PC-3 (cell line): ENCODE measurements at regions not wholly inside any gene's neighbourhood (a gene's known extent, or its start where the extent isn't known, plus 50 kb on each side); places are given as distances from the start of the nearest gene placed in this dataset.

ENCODE experiments used
- ATAC-seq: fragments of 200-7000 bp; cut with Tn5 transposase; 2 replicates; pipeline ENCODE4 v1.9.1; 2020; ENCODE audit warnings: mild to moderate bottlenecking, moderate library complexity
- BruUV-seq: library from RNA; stranded (reverse); fragments of 400-500 nt; replicated peaks from 2 replicates; lab custom pipeline; 2021; lab: Mats Ljungman, UMichigan
- CTCF ChIA-PET: fragments of 300-600 bp; sonication (Branson Sonifier 250); formaldehyde crosslinking; loops from one replicate; lab custom pipeline; 2022; ENCODE audit warnings: antibody characterized with exemption; lab: Charles Lee
- POLR2A ChIA-PET: fragments of 300-600 bp; sonication (Branson Sonifier 250); formaldehyde crosslinking; loops from one replicate; lab custom pipeline; 2022; ENCODE audit warnings: antibody characterized with exemption; ENCODE audit not compliant: unreplicated experiment; lab: Charles Lee
- DNase-seq: peaks from one replicate; pipeline ENCODE4 v3.0.0-alpha.2; 2015
- H2AFZ ChIP-seq: fragments of 300-600 bp; sonication (generic); 2 replicates; pipeline ENCODE4 v1.6.0; 2016; ENCODE audit warnings: antibody characterized with exemption, low read length
- H3F3A ChIP-seq: fragments of 300-600 bp; sonication (generic); one replicate; pipeline ENCODE4 v1.6.0; 2017; ENCODE audit warnings: antibody characterized with exemption, low read length, control low read depth, mild to moderate bottlenecking; ENCODE audit not compliant: unreplicated experiment
- H3K27ac ChIP-seq: fragments of 300-600 bp; sonication (generic); 2 replicates; pipeline ENCODE4 v1.5.1; 2016; ENCODE audit warnings: mild to moderate bottlenecking, low read length
- H3K27me3 ChIP-seq: fragments of 300-600 bp; sonication (generic); 2 replicates; pipeline ENCODE4 v1.6.1; 2016; ENCODE audit warnings: low read length, mixed read lengths
- H3K36me3 ChIP-seq: fragments of 300-600 bp; sonication (generic); 2 replicates; pipeline ENCODE4 v1.6.1; 2016; ENCODE audit warnings: low read depth, mixed run types, low read length, mixed read lengths
- H3K4me1 ChIP-seq: fragments of 300-600 bp; sonication (generic); 2 replicates; pipeline ENCODE4 v1.5.1; 2016; ENCODE audit warnings: low read length; ENCODE audit not compliant: insufficient read depth
- H3K4me2 ChIP-seq: fragments of 300-600 bp; sonication (generic); 2 replicates; pipeline ENCODE4 v1.6.0; 2016; ENCODE audit warnings: low read length
- H3K4me3 ChIP-seq: fragments of 300-600 bp; sonication (generic); 2 replicates; pipeline ENCODE4 v1.5.1; 2016; ENCODE audit warnings: mild to moderate bottlenecking, low read length, mixed read lengths
- H3K79me2 ChIP-seq: fragments of 300-600 bp; sonication (generic); 2 replicates; pipeline ENCODE4 v1.6.1; 2017; ENCODE audit warnings: low read length, mixed read lengths
- H3K9ac ChIP-seq: fragments of 300-600 bp; sonication (generic); 2 replicates; pipeline ENCODE4 v1.6.0; 2016; ENCODE audit warnings: mild to moderate bottlenecking, low read length
- H3K9me2 ChIP-seq: fragments of 300-600 bp; sonication (generic); replicated peaks from 2 replicates; pipeline ENCODE4 v1.6.1; 2016; ENCODE audit warnings: mixed run types, low read length, mixed read lengths
- H3K9me3 ChIP-seq: fragments of 300-600 bp; sonication (generic); 2 replicates; pipeline ENCODE4 v1.6.1; 2016; ENCODE audit warnings: low read length, mixed read lengths
- H4K20me1 ChIP-seq: fragments of 300-600 bp; sonication (generic); 2 replicates; pipeline ENCODE4 v1.6.1; 2016; ENCODE audit warnings: low read length, mixed read lengths
- CTCF ChIP-seq: fragments of 300-600 bp; sonication (generic); conservative IDR thresholded peaks from 2 replicates; pipeline ENCODE4 v1.5.1; 2017; ENCODE audit warnings: antibody characterized with exemption, low read depth, mild to moderate bottlenecking, low read length
- EZH2 ChIP-seq: fragments of 300-600 bp; sonication (generic); IDR thresholded peaks from one replicate; pipeline ENCODE4 v1.6.1; 2017; ENCODE audit warnings: antibody characterized with exemption, mild to moderate bottlenecking, low read length; ENCODE audit not compliant: unreplicated experiment
- EZH2phosphoT487 ChIP-seq: fragments of 300-600 bp; sonication (generic); IDR thresholded peaks from 2 replicates; pipeline ENCODE4 v1.6.1; 2018; ENCODE audit warnings: mild to moderate bottlenecking, antibody characterized with exemption, low read length, borderline replicate concordance
- intact Hi-C: fragments of 100-400 bp; cut with micrococcal nuclease; formaldehyde crosslinking; loops from 2 replicates; pipeline ENCODE4 v1.9.0; 2023

- H3K9me2 ChIP-seq, result no peaks in the 10 kb centered on the region
- no peak overlapping the region for H2AFZ ChIP-seq
- CTCF ChIA-PET, result no interaction called here
- DNase-seq, result no peak
- intact Hi-C loops, result no loop called here
- H3K27me3 ChIP-seq, result peaks cover 66% of the 10 kb centered on the region
- H3K36me3 ChIP-seq, result no peaks in the 10 kb centered on the region
- ATAC-seq, result no peak
- H3K9me3 ChIP-seq, result no peaks in the 10 kb centered on the region
- no peak overlapping the region for H3K9ac ChIP-seq
- POLR2A ChIA-PET, result no interaction called here
- no peak overlapping the region for H3K4me2 ChIP-seq
- no peaks in the 10 kb centered on the region for H3K79me2 ChIP-seq
- no peaks in the 10 kb centered on the region for H3K4me1 ChIP-seq
- H3K27ac ChIP-seq, result no peak overlapping the region
- no TSS peak for BruUV-seq
- no peaks in the 10 kb centered on the region for H4K20me1 ChIP-seq
- no peak overlapping the region for H3K4me3 ChIP-seq
- H3F3A ChIP-seq, result no peaks in the 10 kb centered on the region
- TF ChIP-seq EZH2 (no peak), CTCF (no peak), EZH2phosphoT487 (no peak)
These were observed 71.0 kb downstream of the LEPR start for GRCh38 chr1:65491472-65491871.

DNA sequence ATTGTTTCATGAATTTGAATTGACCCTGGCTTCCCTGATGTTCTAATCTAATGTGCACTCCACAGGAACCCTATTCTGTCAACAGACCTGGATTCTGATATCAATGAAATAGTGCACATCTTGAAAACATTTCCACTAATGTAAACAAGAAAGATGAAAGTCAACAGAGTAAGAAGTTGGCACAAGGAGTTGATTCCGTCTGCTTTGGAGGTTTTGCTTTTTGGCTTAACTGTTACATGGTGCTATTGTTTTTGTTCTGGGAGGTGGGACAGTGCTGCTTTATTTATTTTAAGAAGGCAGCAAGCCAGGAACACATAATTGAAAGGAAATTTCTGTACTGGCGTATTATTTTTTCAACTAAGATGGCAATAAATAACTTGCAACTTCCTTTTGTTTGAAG, 73.3 kb downstream of the LEPR start:
- Histone ChIP-seq H3K4me3 (no peak overlapping the region), H2AFZ (no peak overlapping the region), H3K36me3 (no peaks in the 10 kb centered on the region), H3K27ac (no peak overlapping the region), H3K4me2 (no peak overlapping the region), H3K9me3 (no peaks in the 10 kb centered on the region), H3K79me2 (no peaks in the 10 kb centered on the region), H3F3A (no peaks in the 10 kb centered on the region), H3K27me3 (peaks cover 74% of the 10 kb centered on the region), H4K20me1 (no peaks in the 10 kb centered on the region), H3K9me2 (no peaks in the 10 kb centered on the region), H3K4me1 (no peaks in the 10 kb centered on the region), H3K9ac (no peak overlapping the region)
- no peak for ATAC-seq
- POLR2A ChIA-PET, result no interaction called here
- CTCF ChIA-PET, result no interaction called here
- no TSS peak for BruUV-seq
- no peak for TF ChIP-seq EZH2phosphoT487
- TF ChIP-seq EZH2, result no peak
- TF ChIP-seq CTCF, result no peak
- DNase-seq, result no peak
- intact Hi-C loops, result no loop called here

DNA sequence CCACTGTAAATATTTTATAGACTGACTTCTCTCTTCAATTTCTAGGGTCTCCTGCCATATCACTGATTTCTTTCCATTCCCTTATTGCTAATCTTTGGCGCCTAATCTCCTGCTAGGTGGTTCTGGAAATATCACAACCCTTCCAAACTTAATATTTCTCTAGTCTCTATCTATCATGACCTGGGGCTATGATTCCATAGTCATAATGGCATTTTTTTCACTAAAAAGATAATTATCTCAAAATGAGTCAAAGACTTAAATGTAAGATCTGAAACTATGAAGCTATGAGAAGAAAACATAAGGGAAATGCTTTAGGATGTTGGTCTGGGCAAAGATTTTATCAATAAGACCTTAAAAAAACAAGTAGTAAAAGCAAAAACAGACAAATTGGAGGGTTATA, 74.2 kb downstream of the LEPR start:
- intact Hi-C loops, result no loop called here
- no peaks in the 10 kb centered on the region for H4K20me1 ChIP-seq
- no peak for TF ChIP-seq CTCF
- TF ChIP-seq EZH2phosphoT487, result no peak
- DNase-seq, result no peak
- no peak overlapping the region for H3K27ac ChIP-seq
- H3K79me2 ChIP-seq, result no peaks in the 10 kb centered on the region
- no peaks in the 10 kb centered on the region for H3F3A ChIP-seq
- H3K9me2 ChIP-seq, result no peaks in the 10 kb centered on the region
- H3K4me1 ChIP-seq, result no peaks in the 10 kb centered on the region
- H3K9ac ChIP-seq, result no peak overlapping the region
- no peaks in the 10 kb centered on the region for H3K36me3 ChIP-seq
- H2AFZ ChIP-seq, result no peak overlapping the region
- H3K4me2 ChIP-seq, result no peak overlapping the region
- peaks cover 74% of the 10 kb centered on the region for H3K27me3 ChIP-seq
- no peak overlapping the region for H3K4me3 ChIP-seq
- ChIA-PET POLR2A (no interaction called here), CTCF (no interaction called here)
- H3K9me3 ChIP-seq, result no peaks in the 10 kb centered on the region
- BruUV-seq, result no TSS peak
- ATAC-seq, result no peak
